WI38 (cell line): ENCODE measurements at regions not wholly inside any gene's neighbourhood (a gene's known extent, or its start where the extent isn't known, plus 50 kb on each side); places are given as distances from the start of the nearest gene placed in this dataset.

Experiments
- H3K4me3 ChIP-seq: 2 replicates; pipeline ENCODE4 v1.5.1; 2011; ENCODE audit warnings: low read depth, mild to moderate bottlenecking, control low read depth, low read length
- TF ChIP-seq, protein P1 (sequence below): IDR thresholded peaks from 2 replicates; pipeline ENCODE4 v1.5.1; 2012; ENCODE audit warnings: low read depth, mild to moderate bottlenecking, control low read depth, low read length

DNA sequence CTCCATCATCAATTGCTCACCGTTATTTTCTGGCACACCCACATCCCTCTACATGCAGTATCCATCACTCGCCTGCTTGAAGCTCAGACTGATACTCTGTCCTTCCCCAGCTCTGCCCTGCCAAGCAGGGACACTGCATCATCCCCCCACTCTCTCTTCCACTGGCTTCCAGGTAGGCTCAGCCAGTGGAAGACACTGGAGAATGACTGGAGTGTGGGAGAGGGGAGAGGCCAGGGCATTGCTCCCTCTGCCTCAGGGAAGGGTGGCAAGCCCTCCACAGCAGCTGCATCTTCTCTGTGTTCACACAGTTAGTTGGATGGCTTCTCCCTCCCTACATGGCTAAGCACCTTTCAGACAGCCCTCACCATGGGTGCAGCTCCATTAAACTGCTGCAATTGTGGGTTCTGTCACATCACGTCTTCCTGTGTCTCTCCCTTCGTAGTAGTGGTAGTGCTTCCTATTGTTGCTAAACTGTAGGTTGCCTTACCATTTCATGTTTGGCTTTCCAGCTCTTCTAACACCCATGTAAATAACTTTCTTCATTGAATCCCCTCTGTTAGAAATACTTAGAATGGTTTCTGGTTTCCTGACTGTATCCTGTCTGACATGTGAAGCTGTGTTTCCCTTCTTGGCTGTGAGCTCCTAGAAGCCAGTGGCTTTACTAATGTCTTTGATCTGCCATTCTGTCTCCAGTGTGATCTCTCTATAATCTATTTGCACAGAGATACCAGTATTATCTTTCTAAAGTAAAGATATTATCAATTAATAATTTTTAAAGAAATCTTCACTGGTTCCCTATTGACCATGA lies 483.7 kb upstream of the LRRN3 start:
- TF ChIP-seq, protein P1, sequence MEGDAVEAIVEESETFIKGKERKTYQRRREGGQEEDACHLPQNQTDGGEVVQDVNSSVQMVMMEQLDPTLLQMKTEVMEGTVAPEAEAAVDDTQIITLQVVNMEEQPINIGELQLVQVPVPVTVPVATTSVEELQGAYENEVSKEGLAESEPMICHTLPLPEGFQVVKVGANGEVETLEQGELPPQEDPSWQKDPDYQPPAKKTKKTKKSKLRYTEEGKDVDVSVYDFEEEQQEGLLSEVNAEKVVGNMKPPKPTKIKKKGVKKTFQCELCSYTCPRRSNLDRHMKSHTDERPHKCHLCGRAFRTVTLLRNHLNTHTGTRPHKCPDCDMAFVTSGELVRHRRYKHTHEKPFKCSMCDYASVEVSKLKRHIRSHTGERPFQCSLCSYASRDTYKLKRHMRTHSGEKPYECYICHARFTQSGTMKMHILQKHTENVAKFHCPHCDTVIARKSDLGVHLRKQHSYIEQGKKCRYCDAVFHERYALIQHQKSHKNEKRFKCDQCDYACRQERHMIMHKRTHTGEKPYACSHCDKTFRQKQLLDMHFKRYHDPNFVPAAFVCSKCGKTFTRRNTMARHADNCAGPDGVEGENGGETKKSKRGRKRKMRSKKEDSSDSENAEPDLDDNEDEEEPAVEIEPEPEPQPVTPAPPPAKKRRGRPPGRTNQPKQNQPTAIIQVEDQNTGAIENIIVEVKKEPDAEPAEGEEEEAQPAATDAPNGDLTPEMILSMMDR: no peak
- H3K4me3 ChIP-seq: no peak overlapping the region

DNA sequence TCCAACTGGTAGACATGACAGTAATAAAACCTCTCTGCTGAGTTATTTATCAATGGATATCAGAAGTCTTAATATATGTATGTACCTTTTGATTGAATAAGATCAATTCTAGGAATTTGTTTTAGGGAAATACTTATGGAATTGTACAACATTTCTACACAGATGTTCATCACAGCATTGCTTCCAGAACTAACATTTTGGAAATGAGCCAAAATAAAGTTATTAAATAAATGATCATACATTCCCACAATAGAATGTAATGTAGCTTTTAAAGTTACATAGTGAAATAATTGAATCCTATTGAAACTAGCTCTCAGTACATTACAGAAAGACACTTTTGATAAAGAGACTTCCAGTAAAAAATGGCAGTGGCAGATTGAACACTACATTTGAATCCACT lies 481.6 kb upstream of the LRRN3 start:
- TF ChIP-seq, protein P1: no peak
- H3K4me3 ChIP-seq: no peak overlapping the region

DNA sequence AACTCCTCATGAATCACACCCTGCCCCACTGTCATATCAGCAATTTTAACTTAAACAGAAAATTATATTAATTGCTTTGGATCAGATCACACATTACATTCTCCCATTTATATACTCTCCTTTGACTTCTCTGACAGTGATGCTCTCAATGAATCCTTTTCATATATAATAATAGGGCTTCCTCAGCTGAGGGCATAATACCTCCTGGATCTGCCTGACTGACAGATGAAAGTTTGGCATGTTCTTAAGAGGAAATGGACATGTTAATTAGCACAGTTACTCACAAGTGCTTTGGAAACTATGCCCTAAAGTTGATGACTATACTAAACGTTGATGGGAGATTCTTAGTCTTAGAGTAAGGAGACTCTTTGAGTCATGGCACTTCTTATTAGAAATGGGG lies 478.2 kb upstream of the LRRN3 start:
- TF ChIP-seq, protein P1: no peak
- no peak overlapping the region for H3K4me3 ChIP-seq
